H9 (cell line): ENCODE measurements at regions not wholly inside any gene's neighbourhood (a gene's known extent, or its start where the extent isn't known, plus 50 kb on each side); places are given as distances from the start of the nearest gene placed in this dataset.

Experiments
- DNase-seq: peaks from one replicate; pipeline ENCODE4 v3.0.0-alpha.2; 2017
- H2AFZ ChIP-seq: one replicate; pipeline ENCODE4 v1.6.1; 2013; ENCODE audit warnings: mild to moderate bottlenecking, low read length, control low read depth, moderate library complexity
- H2AK5ac ChIP-seq: 2 replicates; pipeline ENCODE4 v1.6.1; 2013; ENCODE audit warnings: low read length, control low read depth, mixed read lengths; ENCODE audit not compliant: insufficient read length
- H2BK120ac ChIP-seq: one replicate; pipeline ENCODE4 v1.6.1; 2013; ENCODE audit warnings: low read depth, mild to moderate bottlenecking, low read length, control low read depth, inconsistent platforms; ENCODE audit not compliant: poor library complexity, severe bottlenecking
- H2BK12ac ChIP-seq: 2 replicates; pipeline ENCODE4 v1.6.1; 2013; ENCODE audit warnings: low read length, control low read depth, mixed read lengths, low read depth; ENCODE audit not compliant: insufficient read length
- H2BK15ac ChIP-seq: 2 replicates; pipeline ENCODE4 v1.6.1; 2013; ENCODE audit warnings: low read depth, low read length, control low read depth
- H2BK20ac ChIP-seq: one replicate; pipeline ENCODE4 v1.6.1; 2013; ENCODE audit warnings: low read depth, mild to moderate bottlenecking, low read length, control low read depth, inconsistent platforms; ENCODE audit not compliant: poor library complexity, severe bottlenecking
- H2BK5ac ChIP-seq: 2 replicates; pipeline ENCODE4 v1.6.1; 2013; ENCODE audit warnings: low read length, control low read depth, mixed read lengths; ENCODE audit not compliant: insufficient read length
- H3K14ac ChIP-seq: 2 replicates; pipeline ENCODE4 v1.6.1; 2013; ENCODE audit warnings: low read length, control low read depth; ENCODE audit not compliant: insufficient read depth
- H3K18ac ChIP-seq: 2 replicates; pipeline ENCODE4 v1.6.1; 2013; ENCODE audit warnings: low read depth, mild to moderate bottlenecking, mixed read lengths, low read length, control low read depth; ENCODE audit not compliant: insufficient read length
- H3K23ac ChIP-seq: 2 replicates; pipeline ENCODE4 v1.6.1; 2013; ENCODE audit warnings: low read length, control low read depth, mixed read lengths, low read depth; ENCODE audit not compliant: insufficient read length
- H3K23me2 ChIP-seq: 2 replicates; pipeline ENCODE4 v1.6.1; 2013; ENCODE audit warnings: low read depth, mild to moderate bottlenecking, mixed read lengths, low read length, control low read depth; ENCODE audit not compliant: insufficient read length, poor library complexity, severe bottlenecking
- H3K27ac ChIP-seq: 2 replicates; pipeline ENCODE4 v1.5.1; 2013; ENCODE audit warnings: low read length, control low read depth, mixed read lengths, low read depth; ENCODE audit not compliant: insufficient read length
- H3K27me3 ChIP-seq: 2 replicates; pipeline ENCODE4 v1.6.1; 2013; ENCODE audit warnings: low read length, control low read depth, inconsistent platforms; ENCODE audit not compliant: insufficient read depth
- H3K4ac ChIP-seq: 2 replicates; pipeline ENCODE4 v1.6.1; 2013; ENCODE audit warnings: low read depth, mild to moderate bottlenecking, control low read depth, inconsistent platforms, low read length, moderate library complexity
- H3K4me1 ChIP-seq: 2 replicates; pipeline ENCODE4 v1.6.1; 2013; ENCODE audit warnings: low read length, control low read depth, inconsistent platforms; ENCODE audit not compliant: insufficient read depth
- H3K4me2 ChIP-seq: 2 replicates; pipeline ENCODE4 v1.6.1; 2013; ENCODE audit warnings: low read length, control low read depth, mixed read lengths; ENCODE audit not compliant: insufficient read length, insufficient read depth
- H3K56ac ChIP-seq: 2 replicates; pipeline ENCODE4 v1.6.1; 2013; ENCODE audit warnings: low read depth, mild to moderate bottlenecking, mixed read lengths, low read length, control low read depth; ENCODE audit not compliant: insufficient read length
- H3K79me1 ChIP-seq: 2 replicates; pipeline ENCODE4 v1.6.1; 2013; ENCODE audit warnings: low read depth, mild to moderate bottlenecking, moderate library complexity, low read length, control low read depth, inconsistent platforms; ENCODE audit not compliant: insufficient read depth, poor library complexity, severe bottlenecking
- H3K79me2 ChIP-seq: 2 replicates; pipeline ENCODE4 v1.6.1; 2013; ENCODE audit warnings: low read length, control low read depth, inconsistent platforms; ENCODE audit not compliant: insufficient read depth
- H3K9ac ChIP-seq: 2 replicates; pipeline ENCODE4 v1.6.1; 2013; ENCODE audit warnings: low read length, control low read depth, mixed read lengths; ENCODE audit not compliant: insufficient read length; ENCODE audit errors: extremely low read depth
- H3K9me3 ChIP-seq: one replicate; pipeline ENCODE4 v1.6.1; 2013; ENCODE audit warnings: low read depth, low read length, inconsistent platforms; ENCODE audit not compliant: control insufficient read depth
- H3T11ph ChIP-seq: one replicate; pipeline ENCODE4 v1.6.1; 2013; ENCODE audit warnings: mild to moderate bottlenecking, low read length, control low read depth, inconsistent platforms
- H4K20me1 ChIP-seq: one replicate; pipeline ENCODE4 v1.6.1; 2013; ENCODE audit not compliant: control insufficient read depth, insufficient read length, insufficient read depth
- H4K5ac ChIP-seq: 2 replicates; pipeline ENCODE4 v1.6.1; 2013; ENCODE audit warnings: low read depth, mild to moderate bottlenecking, mixed read lengths, low read length, control low read depth; ENCODE audit not compliant: insufficient read length
- H4K8ac ChIP-seq: replicated peaks from 2 replicates; pipeline ENCODE4 v1.6.1; 2013; ENCODE audit warnings: low read length, control low read depth, mixed read lengths, low read depth; ENCODE audit not compliant: insufficient read length
- H4K91ac ChIP-seq: 2 replicates; pipeline ENCODE4 v1.6.1; 2013; ENCODE audit warnings: low read depth, mild to moderate bottlenecking, moderate library complexity, mixed read lengths, low read length, control low read depth; ENCODE audit not compliant: insufficient read length
- H3K27ac Mint-ChIP-seq, 3 experiments: 2 replicates in 2 of 3; 3 replicates in 1 of 3; pipeline ENCODE4 v1.8.0; 2020 to 2021; ENCODE audit warnings: mixed read lengths in 3 of 3, mild to moderate bottlenecking in 1 of 3, moderate library complexity in 1 of 3
- H3K27me3 Mint-ChIP-seq: 2 replicates; pipeline ENCODE4 v1.8.0; 2021; ENCODE audit warnings: low read depth, mild to moderate bottlenecking, moderate library complexity, mixed read lengths
- H3K36me3 Mint-ChIP-seq, 3 experiments: 2 replicates in 2 of 3; 3 replicates in 1 of 3; pipeline ENCODE4 v1.8.0; 2020 to 2021; ENCODE audit warnings: low read depth in 3 of 3, mixed read lengths in 3 of 3; ENCODE audit not compliant: insufficient read depth in 1 of 3
- H3K4me1 Mint-ChIP-seq, 2 experiments: 2 replicates each; pipeline ENCODE4 v1.8.0; 2020; ENCODE audit warnings: mixed read lengths in 2 of 2
- H3K4me3 Mint-ChIP-seq, 2 experiments: 2 replicates in 1 of 2; 3 replicates in 1 of 2; pipeline ENCODE4 v1.8.0; 2020 to 2021; ENCODE audit warnings: mild to moderate bottlenecking in 2 of 2, mixed read lengths in 2 of 2, moderate library complexity in 1 of 2
- H3K9me3 Mint-ChIP-seq, 2 experiments: 2 replicates in 1 of 2; 3 replicates in 1 of 2; pipeline ENCODE4 v1.8.0; 2020; ENCODE audit warnings: mild to moderate bottlenecking in 2 of 2, mixed read lengths in 2 of 2, moderate library complexity in 1 of 2
- WGBS: extraction: QIAGEN DNeasy Blood & Tissue Kit; methylation state at CpG from one replicate; pipeline ENCODE4 v1.1.7; 2013; ENCODE audit warnings: missing lambda C conversion rate, low lambda C conversion rate, mixed read lengths; ENCODE audit not compliant: insufficient read length; ENCODE audit errors: extremely low coverage; 5-methylcytosine and 5-hydroxymethylcytosine counted together
- TF ChIP-seq, protein P1 (sequence below): fragments of 200-600 bp; sonication (generic); conservative IDR thresholded peaks from 3 replicates; pipeline ENCODE4 v1.8.0; 2021; ENCODE audit warnings: antibody characterized with exemption, mild to moderate bottlenecking

DNA sequence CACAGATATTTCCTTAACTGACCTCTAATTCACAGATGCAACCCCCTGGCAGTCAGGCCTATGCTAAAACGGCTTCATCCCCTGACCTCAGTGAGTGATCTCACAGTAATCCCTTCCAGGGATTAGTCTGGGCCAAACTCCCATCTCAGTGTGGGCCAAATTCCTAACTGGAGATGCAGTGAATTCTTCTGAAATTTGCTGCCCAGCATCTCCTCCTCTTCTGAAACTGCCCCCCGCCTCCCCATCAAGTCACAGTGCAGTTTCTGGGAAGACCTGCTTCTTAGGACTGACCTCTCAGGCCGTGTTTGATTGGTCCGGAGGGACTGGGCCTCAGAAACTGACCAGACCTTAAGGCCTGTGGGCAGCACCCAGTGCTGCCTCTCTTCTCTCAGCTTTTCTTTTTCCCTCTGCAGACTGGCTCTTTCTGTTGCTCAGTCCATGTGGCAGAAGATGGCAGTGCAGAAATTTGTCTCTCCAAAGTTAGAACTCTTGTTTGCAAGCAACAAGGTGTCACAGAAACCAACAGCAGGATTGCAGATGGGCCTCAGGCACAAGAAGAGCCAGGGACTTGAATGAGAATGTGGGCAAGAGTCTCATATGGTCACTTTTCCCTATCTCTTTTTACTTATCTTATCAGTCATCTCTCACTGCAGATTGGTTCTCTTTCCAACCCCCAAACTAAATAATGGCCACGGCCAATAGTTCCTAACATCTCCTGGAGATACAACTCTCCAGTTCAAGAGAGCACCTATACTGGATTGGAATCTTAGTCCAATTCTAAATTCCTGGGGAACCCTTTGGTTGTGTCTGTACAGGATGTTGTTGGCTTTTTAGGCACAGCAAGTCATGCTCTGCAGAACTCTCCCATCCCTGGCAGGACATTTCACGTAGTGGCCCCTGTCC, 95.5 kb upstream of the RALGPS2 start:
- H3K27ac Mint-ChIP-seq: peak overlapping the region; percentile 16 to 79 (median 26); a peak in 3 of 7 replicates
- H3K14ac ChIP-seq: no peak overlapping the region
- no peak overlapping the region for H3K4ac ChIP-seq
- no peaks in the 10 kb centered on the region for H3K9me3 Mint-ChIP-seq
- no peak overlapping the region for H3K23ac ChIP-seq
- no peaks in the 10 kb centered on the region for H3K9me3 ChIP-seq
- no peak overlapping the region for H3T11ph ChIP-seq
- peaks cover 2% of the 10 kb centered on the region; the same call in 1 of the 2 replicates for H3K4me1 ChIP-seq
- no peak overlapping the region for H2BK20ac ChIP-seq
- H4K91ac ChIP-seq: no peak overlapping the region
- no peaks in the 10 kb centered on the region for H3K27me3 ChIP-seq
- H3K18ac ChIP-seq: no peak overlapping the region
- no peak overlapping the region for H4K8ac ChIP-seq
- no peak overlapping the region for H3K56ac ChIP-seq
- no peak overlapping the region for H3K9ac ChIP-seq
- no peaks in the 10 kb centered on the region for H3K23me2 ChIP-seq
- H2BK120ac ChIP-seq: no peak overlapping the region
- no peak overlapping the region for H3K27ac ChIP-seq
- H4K20me1 ChIP-seq: no peaks in the 10 kb centered on the region
- H3K79me2 ChIP-seq: no peaks in the 10 kb centered on the region
- no peak overlapping the region for H3K4me3 Mint-ChIP-seq
- H2AK5ac ChIP-seq: no peak overlapping the region
- TF ChIP-seq, protein P1, sequence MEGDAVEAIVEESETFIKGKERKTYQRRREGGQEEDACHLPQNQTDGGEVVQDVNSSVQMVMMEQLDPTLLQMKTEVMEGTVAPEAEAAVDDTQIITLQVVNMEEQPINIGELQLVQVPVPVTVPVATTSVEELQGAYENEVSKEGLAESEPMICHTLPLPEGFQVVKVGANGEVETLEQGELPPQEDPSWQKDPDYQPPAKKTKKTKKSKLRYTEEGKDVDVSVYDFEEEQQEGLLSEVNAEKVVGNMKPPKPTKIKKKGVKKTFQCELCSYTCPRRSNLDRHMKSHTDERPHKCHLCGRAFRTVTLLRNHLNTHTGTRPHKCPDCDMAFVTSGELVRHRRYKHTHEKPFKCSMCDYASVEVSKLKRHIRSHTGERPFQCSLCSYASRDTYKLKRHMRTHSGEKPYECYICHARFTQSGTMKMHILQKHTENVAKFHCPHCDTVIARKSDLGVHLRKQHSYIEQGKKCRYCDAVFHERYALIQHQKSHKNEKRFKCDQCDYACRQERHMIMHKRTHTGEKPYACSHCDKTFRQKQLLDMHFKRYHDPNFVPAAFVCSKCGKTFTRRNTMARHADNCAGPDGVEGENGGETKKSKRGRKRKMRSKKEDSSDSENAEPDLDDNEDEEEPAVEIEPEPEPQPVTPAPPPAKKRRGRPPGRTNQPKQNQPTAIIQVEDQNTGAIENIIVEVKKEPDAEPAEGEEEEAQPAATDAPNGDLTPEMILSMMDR: peak; percentile 21; the same call in 2 of the 3 replicates
- H3K4me2 ChIP-seq: no peak overlapping the region
- no peak overlapping the region for H2BK12ac ChIP-seq
- H2BK15ac ChIP-seq: no peak overlapping the region
- no peaks in the 10 kb centered on the region; the same call in 1 of the 2 replicates for H3K27me3 Mint-ChIP-seq
- no peak overlapping the region for H2AFZ ChIP-seq
- H3K4me1 Mint-ChIP-seq: peaks cover 20 to 22% of the 10 kb centered on the region in 2 experiments
- no peak overlapping the region for H4K5ac ChIP-seq
- WGBS: no CpG with 5 or more reads among the region's 6 CpGs
- H3K79me1 ChIP-seq: no peaks in the 10 kb centered on the region
- H3K36me3 Mint-ChIP-seq: no peaks in the 10 kb centered on the region
- no peak overlapping the region for H2BK5ac ChIP-seq
- DNase-seq: no peak
